ENCODE measurements at regions not wholly inside any gene's neighbourhood (a gene's known extent, or its start where the extent isn't known, plus 50 kb on each side); places are given as distances from the start of the nearest gene placed in this dataset.

DNA sequence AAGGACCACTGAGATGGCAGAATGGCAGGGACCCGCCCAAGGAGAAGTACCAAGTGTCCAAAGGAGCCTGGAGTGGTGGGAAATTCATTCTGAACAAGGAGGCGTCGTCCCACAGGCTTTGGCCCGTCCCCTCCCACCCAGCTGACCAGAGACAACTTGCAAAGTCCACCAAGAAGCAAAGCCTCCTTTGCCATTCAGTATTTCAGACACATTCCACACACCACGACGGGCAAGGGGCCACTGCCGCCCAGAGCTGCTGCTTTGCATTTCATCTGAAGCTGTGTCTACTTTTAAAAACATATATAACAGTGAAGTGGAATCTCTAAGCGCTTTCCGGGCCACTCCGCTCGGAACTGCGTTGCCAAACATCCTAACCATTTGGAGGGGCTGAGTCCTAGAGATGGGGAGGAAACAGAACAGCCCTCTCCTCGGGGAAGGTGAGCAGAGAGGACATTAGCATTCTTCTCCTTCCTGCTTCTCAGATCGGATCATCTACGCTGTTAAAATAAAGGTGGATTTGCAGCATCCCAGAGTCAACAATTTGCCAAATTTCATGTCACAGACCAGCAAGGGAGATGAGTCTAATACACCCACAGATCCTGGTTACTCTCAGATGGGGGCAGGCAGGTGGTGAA is 89.0 kb upstream of the ZNF507 start:
- TF ChIP-seq POLR2A (IDR thresholded peaks at IDR 0.05; ENCODE audit: low read depth, low read length) (no peak), POLR2AphosphoS5 (IDR thresholded peaks at IDR 0.05; ENCODE audit: low read depth, low read length) (no peak)
